Fibroblast of skin of back (primary cell): ENCODE measurements at regions not wholly inside any gene's neighbourhood (a gene's known extent, or its start where the extent isn't known, plus 50 kb on each side); places are given as distances from the start of the nearest gene placed in this dataset.

ENCODE experiments used
- DNase-seq: peaks from one replicate; pipeline ENCODE4 v3.0.0-alpha.2; 2013

DNA sequence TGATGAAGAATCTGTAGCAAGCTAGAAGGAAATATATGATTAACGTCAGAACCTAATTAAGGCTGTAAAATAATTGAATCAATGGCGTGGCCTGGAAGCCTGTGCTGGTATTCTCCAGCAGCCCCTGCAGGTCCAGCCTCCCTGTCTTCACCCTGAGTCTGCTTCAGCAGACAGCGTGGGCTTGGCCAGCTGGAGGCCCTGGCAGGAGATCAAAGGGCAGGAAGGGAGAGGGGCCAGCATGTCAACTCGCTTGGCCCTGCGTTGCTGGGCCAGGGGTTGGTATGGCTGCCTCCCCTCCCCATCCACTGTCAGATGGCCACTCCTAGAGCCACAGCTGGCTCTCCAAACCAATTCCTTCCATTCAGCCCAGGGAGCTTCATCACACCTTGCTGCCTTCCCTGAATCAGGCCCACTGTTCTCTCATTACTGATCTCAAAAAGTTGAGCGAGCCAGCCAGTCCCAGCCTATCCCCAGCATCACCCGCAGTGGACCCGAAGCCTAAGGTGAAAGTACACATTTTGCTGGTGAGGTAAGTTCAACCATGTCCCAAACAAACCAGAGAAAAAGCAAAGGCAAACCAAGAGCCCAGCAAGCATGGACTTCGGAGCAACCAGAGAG, 228.4 kb upstream of the AGAP1 start:
- no peak for DNase-seq

DNA sequence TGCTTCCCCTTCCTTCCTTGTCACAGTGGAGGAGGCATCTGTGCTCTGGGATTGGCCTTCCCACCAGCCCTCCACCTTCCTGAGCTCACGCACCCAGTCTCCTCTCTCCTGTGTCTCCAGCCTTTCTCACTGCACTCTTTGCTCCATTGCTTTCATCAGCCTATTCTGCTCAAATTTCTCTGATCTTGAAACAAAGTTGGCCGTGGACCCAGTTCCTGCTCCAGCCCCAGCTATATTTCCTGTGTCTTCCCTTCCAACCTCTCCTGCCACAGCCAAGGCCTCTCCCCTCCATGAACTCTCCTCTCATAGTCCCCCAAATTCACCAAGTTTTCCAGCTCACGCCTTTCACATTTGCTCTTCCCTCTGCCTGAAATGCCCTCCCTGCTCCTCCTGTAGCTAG, 226.6 kb upstream of the AGAP1 start:
- no peak for DNase-seq

DNA sequence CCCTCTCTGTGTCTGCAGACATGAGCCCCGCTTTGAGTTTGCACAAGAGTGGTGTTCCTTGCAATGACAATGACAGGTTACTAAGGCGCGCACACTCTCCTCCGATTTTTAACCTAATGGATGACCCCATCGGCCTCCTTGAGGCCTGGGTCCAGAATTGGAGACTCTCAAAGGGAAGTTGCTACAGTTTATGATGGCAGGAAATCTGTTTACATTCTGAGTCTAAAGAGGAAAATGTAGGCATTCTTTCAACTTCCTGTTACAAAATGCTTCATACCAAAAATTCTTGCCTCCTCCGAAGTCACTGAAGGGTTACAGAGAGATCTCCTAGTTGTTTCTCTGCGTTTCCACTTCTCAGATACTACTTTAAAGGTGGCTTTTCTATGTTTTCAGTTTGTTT, 225.3 kb upstream of the AGAP1 start:
- DNase-seq: peak; percentile 79

DNA sequence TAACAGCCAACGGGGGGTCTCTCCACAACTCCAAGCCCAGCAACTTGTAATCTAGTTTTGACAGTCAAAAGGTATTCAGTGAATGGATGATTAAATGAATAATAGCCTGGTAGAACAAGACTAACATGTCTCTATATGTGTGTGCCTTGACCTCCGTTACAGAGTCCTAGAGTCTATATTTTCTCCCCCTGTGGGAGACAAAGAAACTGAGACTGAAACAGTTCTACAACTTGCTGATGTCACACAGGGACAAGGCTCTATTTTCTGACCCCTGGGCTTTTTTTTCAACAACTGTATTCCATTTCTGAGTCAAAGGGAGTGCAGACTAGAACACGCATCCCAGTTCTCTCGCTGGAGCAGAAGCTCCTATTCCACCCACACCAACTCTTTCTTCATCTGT, 223.6 kb upstream of the AGAP1 start:
- DNase-seq: no peak

DNA sequence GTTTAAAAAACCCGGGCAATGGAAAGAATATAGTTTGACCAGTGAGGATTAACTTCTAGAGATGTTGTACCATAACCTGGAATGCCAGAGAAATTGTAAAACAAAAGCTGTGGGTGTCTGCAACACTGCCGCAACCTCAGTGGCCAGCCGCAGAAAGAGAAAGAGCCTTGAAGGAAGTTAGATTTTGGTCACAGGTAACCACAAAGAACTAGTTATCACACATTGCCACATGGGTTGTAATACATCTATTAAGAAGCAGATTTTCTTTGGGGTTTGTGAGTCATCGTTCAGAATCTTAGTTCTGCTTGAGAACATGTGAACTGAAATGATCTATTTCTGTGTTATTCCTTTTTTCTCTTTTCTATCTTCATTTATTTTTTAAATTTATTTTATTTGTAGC, 222.9 kb upstream of the AGAP1 start:
- DNase-seq: peak; percentile 58

DNA sequence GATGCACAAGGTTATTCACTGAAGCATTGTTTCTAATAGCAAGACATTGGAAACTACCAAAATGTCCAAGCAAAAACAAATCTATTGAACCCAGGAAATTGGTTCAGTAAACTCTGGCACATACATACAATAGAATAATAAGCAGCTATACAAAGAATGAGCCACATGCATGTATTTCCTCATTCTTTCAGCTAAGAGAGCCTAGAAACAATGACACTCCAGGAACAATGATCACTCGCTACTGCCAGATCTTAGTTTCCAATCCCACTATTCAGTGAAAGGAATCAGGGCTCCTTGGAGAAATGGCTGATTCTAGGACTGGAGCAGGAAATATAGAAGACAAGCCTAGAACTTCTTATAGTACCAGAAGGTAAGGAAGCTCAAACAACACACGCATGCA, 221.9 kb upstream of the AGAP1 start:
- DNase-seq: no peak

DNA sequence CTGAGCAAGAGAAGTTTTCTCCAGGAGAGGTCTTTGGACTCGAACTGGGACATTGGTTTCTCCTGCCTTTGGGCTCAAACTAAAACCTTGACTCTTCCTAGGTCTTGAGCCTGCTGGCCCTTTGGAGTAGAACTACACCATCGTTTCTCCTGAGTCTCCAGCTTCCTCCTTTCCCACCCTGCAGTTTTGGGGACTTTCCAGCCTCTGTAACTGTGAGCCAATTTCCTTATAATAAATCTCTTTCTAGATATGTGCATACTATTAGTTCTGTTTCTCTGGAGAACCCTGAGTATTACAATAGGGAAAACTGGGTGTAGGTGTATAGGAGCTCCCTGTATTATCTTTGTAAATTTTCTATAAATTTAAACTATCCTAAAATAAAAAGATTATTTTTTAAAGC, 219.8 kb upstream of the AGAP1 start:
- DNase-seq: no peak

GRCh38 chr2:235277485-235277884, 216.4 kb upstream of the AGAP1 start:
- no peak for DNase-seq

DNA sequence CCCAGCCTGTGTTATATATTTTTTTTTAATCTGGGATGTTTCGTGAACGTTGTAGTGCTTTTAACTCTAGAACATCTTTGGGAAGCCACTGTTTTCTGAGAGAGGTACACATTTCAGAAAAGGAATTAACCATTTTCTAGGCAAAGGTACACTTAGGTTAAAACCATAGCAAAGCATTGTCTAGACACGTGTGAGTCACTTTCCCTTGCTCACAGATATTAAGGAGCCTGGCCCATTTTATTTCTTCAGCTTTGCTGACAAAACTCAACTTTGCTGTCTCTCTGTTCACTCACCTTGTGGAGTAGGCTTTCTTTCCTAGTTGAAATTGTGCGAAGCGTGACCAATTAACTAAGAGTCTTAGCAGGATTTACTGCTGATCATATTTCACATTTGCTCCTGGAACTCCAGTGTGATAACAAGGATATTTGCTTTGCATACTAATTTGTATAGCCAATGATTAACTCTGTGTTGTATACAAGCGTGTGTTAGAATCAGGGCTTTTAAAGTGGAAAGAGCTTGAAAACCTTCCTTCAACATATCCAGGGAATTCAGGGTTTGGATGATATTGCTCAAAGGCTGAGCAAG, 215.0 kb upstream of the AGAP1 start:
- no peak for DNase-seq

DNA sequence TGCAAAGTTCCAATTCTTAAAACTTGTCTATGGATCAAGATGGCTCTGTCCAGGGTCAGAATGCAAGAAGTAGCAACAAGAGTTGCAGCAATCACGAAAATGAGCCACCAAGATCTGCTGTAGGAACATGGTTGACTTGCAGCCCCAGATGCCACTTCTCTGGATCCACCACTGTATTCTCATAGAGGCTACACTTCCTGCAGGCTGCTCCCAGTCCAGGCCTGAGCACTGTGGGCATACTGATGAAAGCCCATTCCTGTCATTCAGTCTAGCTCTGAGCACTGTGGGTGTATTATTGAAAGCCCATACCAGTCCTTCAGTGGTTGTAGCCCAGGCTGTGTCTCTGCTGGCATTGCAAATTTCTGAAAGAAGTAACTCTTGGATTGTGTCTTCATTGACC, 213.9 kb upstream of the AGAP1 start:
- no peak for DNase-seq

DNA sequence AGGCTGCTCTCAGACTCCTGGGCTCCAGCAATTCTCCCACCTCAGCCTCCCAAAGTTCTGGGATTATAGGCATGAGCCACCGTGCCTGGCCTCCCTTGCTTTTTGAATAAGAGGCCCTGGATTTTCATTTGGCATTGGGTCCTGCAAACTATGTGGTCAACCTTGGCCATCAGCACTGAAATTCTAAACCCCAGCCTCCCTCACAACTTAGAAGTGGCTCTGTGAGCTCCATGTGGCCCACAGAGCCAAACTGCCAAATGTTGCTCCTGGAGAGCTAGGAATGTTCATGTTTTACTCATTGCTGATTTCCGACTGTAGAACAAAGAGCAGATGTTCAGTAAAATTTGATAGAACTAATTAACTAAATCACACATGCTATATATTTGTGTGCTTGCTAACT, 210.6 kb upstream of the AGAP1 start:
- DNase-seq: no peak

DNA sequence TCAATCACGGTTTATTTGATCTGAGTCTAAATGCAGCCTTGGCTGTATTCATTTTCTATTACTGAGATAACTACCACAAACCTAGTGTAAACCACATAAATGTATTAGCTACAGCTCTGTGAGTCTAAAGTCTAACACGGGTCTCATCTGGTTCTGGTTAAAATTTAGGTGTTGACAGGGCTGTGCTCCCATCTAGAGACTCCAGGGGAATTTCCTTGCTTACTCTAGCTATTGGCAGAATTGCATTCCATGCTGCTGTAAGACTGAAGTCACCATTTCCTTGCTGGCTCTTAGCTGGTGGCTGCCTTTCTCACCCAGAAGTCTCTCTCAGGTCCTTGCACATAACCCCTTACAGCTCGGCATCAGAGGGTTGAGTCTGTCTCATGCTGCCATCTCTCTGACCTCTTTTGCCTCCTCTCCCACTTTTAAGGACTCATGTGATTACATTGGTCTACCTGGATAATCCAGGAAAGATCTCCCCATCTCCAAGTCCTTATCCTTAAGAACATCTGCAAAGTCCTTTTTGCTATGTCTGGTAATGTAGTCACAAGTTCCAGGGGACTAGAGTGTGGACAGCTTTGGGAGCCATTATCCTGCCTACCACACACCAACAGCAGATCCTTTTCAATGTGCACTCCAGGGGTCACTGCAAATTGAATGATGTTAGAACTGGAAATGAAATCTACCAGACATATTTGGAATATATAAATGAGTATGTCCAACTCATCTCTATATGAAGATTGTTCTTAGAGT, 207.0 kb upstream of the AGAP1 start:
- DNase-seq: peak; percentile 77

DNA sequence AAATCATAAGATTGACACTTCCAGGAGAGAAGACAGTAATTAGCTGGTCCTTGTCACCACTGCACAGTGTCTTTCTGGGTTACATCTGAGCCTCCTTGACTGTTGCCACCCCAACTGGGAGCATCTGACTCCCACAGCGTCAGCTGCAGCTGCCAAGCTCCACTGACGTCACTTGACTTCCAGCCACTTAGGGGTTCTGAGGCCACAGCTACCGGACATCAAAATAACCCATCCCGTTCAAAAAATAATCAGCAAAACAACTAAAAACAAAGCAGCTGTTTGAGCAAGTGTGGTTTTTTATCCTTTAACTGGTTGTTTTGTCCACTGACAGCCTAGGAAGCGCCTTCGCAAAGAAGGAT, 206.5 kb upstream of the AGAP1 start:
- no peak for DNase-seq

DNA sequence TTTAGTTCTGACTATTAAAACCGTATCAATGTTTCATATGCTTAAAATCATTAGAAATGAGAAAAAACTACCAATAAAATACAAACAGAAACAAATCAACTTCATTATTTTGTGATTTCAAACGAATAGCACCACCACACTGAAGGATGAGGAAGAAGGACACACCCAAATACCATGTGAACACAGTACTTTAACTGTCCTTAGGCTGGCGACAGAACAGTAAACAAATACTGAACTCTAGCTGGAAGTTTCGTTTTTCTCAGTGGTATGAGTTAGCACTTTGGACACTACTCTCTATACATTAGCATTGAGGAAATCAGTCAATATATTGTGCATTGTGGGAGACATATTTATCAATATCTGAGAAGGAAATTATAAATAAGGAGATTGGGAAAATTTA, 202.4 kb upstream of the AGAP1 start:
- no peak for DNase-seq

DNA sequence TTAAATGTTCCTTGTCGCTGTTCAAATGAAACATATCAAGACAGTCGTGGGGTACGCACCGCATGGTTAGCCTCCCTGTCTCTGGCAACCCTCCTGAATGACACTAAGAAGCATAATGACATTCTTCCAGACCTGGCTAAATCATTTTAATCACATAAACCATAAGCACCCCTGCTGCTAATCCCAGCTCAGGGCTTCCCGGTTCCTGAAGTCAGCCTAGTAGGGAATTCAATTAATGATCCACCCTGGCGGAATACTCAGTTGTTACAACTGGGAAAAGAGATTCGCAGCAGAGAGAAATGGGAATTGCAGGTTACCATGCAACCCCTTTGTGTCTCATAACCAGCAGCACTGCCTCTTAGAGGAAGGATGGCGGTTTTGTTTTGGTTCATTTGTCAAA, 200.8 kb upstream of the AGAP1 start:
- DNase-seq: no peak

DNA sequence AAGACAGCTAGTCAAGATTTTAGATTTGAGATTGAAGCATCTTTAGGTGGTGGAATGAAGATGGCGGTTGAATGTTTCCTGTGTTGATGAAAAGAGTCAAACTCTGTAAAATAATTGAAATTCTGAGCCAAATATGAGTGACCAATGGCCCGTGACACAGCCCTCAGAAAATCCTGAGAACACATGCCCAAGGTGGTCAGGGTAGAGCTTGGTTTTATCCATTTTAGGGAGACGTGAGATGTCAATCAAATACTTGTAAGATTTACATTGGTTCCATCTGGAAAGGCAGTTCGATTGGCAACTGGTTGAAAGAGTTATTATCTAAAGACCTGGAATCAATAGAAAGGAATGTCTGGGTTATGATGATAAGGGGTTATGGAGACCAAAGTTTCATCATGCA, 198.0 kb upstream of the AGAP1 start:
- no peak for DNase-seq

DNA sequence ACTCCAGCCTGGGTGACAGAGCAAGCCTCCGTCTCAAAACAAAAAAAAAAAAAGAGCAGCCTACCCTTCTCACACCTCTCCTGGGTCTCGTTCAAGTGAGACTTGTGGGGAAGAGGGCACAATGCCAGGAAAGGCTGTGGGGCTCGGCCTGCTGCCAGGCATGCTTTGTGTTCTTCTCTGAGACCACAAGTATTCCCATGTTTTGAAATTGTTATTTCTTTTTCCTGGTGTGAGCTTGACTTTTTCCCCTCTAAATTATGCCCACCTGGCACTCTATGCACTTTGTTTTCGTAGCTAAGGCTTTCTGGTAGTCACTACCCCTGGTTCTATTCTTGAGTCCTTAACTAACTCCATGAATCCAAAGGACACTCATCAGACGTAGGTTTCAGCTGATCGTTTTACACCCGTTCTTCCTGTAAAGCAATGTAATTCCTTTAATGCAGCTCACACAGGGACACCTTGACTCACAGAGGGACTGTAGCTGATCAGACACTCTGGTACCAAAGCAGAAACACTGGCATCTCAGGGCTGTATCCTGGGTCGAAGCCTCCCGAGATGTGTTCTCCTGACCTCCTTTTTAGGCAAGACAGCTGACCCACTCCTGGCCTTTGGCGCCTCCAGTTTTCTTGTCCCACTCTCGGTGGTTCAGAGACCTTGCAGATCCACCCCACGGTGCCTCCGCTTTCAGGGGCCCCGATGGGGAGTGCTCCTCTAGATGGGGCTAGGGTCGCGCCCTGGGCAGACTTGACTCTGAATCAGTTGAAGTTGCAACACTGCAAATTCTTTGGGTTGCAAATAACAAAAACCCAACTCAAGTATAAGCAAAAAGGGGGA, 193.3 kb upstream of the AGAP1 start:
- peak; percentile 70 for DNase-seq

DNA sequence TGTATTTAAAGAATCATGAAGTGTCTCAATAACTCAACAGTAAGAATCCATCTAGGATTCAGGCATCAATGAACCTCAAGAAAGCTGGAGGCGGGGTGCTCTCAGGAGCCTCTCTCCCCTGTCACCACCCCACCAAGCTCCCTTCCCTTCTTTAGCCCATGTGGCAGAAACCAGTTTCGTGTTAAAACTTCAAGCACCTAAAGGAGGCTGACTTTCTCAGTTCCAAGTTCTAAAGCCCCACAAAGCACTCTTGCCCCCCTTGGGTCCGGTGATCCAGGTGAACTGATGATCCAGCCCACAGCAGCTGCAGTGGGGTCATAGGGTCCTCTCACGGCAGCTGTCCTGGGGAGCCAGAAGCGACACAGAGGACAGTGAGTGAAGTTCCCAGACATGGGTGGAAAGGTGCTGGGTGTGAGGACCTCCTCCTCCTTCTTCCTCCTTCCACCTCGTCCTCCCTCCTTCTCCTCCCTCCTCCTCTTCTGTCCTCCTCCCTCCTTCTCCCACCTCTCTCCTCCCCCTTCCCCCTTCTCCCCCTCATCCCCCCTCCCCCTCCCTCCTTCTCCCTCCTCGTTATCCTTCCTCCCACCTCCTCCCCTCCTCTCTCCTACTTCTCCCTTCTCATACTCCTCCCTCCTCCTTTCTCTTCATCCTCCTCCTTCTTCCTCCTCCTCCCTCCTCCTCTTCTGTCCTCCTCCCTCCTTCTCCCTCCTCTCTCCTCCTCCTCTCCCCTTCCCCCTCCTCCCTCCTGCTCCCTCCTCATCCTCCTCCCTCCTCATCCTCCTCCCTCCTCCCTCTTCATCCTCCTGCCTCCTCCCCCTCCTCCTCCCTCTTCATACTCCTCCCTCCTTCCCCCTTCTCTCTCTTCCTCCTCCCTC, 192.4 kb upstream of the AGAP1 start:
- no peak for DNase-seq

- DNase-seq: no peak
Measured at GRCh38 chr2:235302263-235302662, 191.6 kb upstream of the AGAP1 start.

GRCh38 chr2:235303499-235304291, 190.1 kb upstream of the AGAP1 start:
- no peak for DNase-seq

DNA sequence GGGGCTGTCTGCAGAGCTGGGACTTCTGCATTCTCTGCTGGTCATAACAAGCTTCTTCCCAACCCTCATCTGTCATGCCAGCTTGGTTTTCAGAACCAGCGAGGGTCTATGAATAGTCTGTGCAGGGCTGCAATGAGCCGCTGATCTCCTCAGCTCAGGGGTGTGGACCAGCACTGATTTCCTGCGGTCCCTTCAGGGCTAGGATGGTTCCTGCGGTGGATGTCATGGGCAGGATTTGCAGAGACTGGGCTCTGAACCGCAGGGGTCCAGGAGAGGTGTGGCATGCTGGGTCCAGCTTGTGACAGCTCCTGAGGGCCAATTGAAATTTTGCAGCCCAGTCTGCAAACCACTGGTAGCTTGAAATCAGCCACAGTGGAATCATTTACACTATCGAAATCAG, 188.2 kb upstream of the AGAP1 start:
- no peak for DNase-seq

DNA sequence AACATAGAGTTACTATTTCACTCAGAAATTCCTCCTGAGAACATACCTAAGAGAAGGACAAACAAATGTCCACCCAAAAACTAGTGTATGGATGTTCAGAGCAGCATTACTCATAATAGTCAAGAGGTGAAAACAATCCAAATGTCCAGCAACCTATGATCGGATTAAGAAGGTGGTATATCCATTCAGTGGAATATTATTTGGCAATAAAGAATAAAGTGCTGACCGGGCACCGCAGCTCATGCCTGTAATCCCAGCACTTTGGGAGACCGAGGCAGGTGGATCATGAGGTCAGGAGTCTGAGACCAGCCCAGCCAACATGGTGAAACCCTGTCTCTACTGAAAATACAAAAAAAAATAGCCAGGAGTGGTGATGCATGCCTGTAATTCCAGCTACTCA, 182.8 kb upstream of the AGAP1 start:
- no peak for DNase-seq
